LNCaP clone FGC (cell line): ENCODE measurements at regions not wholly inside any gene's neighbourhood (a gene's known extent, or its start where the extent isn't known, plus 50 kb on each side); places are given as distances from the start of the nearest gene placed in this dataset.
A peak's percentile ranks its signal among the peaks of the same experiment; 100 is the strongest.
"Not testable (repeated sequence)": the region's sequence is repeated elsewhere in the genome, so short reads cannot be mapped to it uniquely, and the experiment has no call there.

Experiments
- DNase-seq: peaks from one replicate; pipeline ENCODE4 v3.0.0-alpha.2; 2011; ENCODE audit warnings: low read depth
- H3K4me3 ChIP-seq: 2 replicates; pipeline ENCODE4 v1.5.1; 2011; ENCODE audit warnings: mild to moderate bottlenecking, low read depth, low read length, control low read depth
- CTCF ChIP-seq: IDR thresholded peaks from 2 replicates; pipeline ENCODE4 v1.5.1; 2012; ENCODE audit warnings: mild to moderate bottlenecking; ENCODE audit not compliant: control insufficient read depth, insufficient read depth; ENCODE audit errors: extremely low read depth

GRCh38 chr14:48582938-48583337 lies 907.5 kb upstream of the MDGA2 start:
- no peak overlapping the region for H3K4me3 ChIP-seq
- DNase-seq = no peak
- TF ChIP-seq CTCF = no peak

- DNase-seq = no peak
- no peak overlapping the region for H3K4me3 ChIP-seq
- TF ChIP-seq CTCF = 0 out of 2 replicates have a peak, but pooled peaks have one; percentile 16
Measured at GRCh38 chr14:48580692-48581091, 905.3 kb upstream of the MDGA2 start.

GRCh38 chr14:48575772-48576171 lies 900.4 kb upstream of the MDGA2 start:
- no peak overlapping the region for H3K4me3 ChIP-seq
- DNase-seq = no peak
- TF ChIP-seq CTCF = no peak

- no peak for DNase-seq
- H3K4me3 ChIP-seq = no peak overlapping the region
- no peak for TF ChIP-seq CTCF
Measured at GRCh38 chr14:48568688-48569087, 893.3 kb upstream of the MDGA2 start.

GRCh38 chr14:48568252-48568651 lies 892.8 kb upstream of the MDGA2 start:
- TF ChIP-seq CTCF = no peak
- no peak for DNase-seq
- H3K4me3 ChIP-seq = no peak overlapping the region

GRCh38 chr14:48563489-48563888 lies 888.1 kb upstream of the MDGA2 start:
- DNase-seq = no peak
- H3K4me3 ChIP-seq = no peak overlapping the region
- TF ChIP-seq CTCF = no peak

- DNase-seq = peak; percentile 14
- H3K4me3 ChIP-seq = not testable (repeated sequence)
Measured at GRCh38 chr14:48561438-48561837, 886.0 kb upstream of the MDGA2 start.
